GM13977 (cell line): ENCODE measurements at regions not wholly inside any gene's neighbourhood (a gene's known extent, or its start where the extent isn't known, plus 50 kb on each side); places are given as distances from the start of the nearest gene placed in this dataset.

Experiments
- DNase-seq: peaks from one replicate; pipeline ENCODE4 v3.0.0; 2012; ENCODE audit warnings: low spot score
- CTCF ChIP-seq: IDR thresholded peaks from 2 replicates; pipeline ENCODE4 v1.5.1; 2012; ENCODE audit warnings: mild to moderate bottlenecking, control low read depth; ENCODE audit not compliant: insufficient read depth; ENCODE audit errors: extremely low read depth, missing control alignments
- in situ Hi-C: fragments of 300-500 bp; cut with MboI; formaldehyde crosslinking; loops from one replicate; pipeline ENCODE4 v1.12.0; 2022; ENCODE audit warnings: low sequenced_read_pairs, low pct_unique_long_range_greater_than_20kb, mixed read lengths, inconsistent platforms; ENCODE audit not compliant: unreplicated experiment

DNA sequence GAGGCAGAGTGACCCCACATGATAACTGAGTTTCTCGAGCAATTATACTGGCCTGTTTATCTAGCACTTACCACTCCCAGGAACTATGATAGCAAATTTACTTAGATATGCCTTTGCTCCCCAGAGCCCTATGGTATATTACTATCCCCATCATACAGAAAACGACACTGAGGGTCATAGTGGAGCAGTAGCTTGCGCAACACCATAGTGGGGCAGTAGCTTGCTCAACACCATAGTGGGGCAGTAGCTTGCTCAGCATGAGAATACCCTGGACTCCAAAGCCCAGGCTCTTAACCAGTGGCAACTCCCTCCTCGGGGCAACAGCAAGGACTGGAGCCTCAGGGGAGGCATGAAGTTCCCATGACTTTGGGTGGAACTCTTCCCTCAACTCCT, 211.9 kb downstream of the NPHP4 start:
- no peak for DNase-seq
- in situ Hi-C loops, result no loop called here
- no peak for TF ChIP-seq CTCF

GRCh38 chr1:5779608-5780323, 212.5 kb downstream of the NPHP4 start:
- in situ Hi-C loops, result no loop called here
- no peak for TF ChIP-seq CTCF
- no peak for DNase-seq

DNA sequence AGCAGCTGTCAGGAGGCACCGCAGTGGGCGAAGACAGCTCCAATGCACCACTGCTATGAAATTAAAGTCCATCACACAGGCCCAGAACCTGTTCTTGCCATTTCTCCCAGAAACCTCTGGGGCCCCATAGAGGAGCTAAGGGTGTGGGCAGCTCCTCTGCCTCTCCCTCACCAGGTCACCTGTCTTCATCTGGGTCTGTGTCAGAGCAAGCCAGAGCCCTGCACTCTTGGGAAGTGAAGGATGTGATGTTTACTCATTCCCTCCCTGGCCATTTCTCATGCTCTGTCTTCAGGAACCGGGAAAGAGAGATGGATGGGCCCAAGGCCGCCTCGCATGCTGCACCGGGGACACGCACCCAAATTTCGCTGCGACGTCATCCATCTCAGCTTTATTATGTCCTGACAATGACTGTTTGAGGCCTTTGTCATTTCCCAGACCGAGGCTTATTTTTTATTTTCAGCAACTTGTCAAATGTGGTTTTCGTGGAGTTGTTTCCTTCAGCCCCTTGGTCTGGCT, 216.1 kb downstream of the NPHP4 start:
- TF ChIP-seq CTCF, result no peak
- no peak for DNase-seq
- in situ Hi-C loops, result no loop called here

GRCh38 chr1:5774019-5774418, 218.2 kb downstream of the NPHP4 start:
- DNase-seq, result no peak
- TF ChIP-seq CTCF, result no peak
- in situ Hi-C loops, result no loop called here

DNA sequence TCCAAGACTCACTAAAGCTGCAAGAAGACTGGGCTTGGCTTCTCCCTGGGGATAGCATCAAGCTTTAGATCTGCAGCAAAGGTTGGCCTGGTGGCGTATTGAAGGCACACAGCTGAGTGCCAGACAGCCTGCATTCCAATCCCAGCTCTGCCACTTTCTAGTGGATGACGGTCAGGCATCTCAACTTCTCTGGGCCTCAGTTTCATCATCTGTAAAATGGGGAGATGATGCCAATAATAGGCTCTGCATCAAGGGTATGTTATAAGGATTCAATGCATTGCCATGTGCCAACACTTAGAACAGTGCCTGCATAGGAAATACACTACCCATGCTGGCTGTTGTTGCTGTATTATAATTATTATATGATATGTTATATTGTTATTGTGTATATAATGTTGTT, 220.4 kb downstream of the NPHP4 start:
- in situ Hi-C loops, result no loop called here
- DNase-seq, result no peak
- TF ChIP-seq CTCF, result no peak

DNA sequence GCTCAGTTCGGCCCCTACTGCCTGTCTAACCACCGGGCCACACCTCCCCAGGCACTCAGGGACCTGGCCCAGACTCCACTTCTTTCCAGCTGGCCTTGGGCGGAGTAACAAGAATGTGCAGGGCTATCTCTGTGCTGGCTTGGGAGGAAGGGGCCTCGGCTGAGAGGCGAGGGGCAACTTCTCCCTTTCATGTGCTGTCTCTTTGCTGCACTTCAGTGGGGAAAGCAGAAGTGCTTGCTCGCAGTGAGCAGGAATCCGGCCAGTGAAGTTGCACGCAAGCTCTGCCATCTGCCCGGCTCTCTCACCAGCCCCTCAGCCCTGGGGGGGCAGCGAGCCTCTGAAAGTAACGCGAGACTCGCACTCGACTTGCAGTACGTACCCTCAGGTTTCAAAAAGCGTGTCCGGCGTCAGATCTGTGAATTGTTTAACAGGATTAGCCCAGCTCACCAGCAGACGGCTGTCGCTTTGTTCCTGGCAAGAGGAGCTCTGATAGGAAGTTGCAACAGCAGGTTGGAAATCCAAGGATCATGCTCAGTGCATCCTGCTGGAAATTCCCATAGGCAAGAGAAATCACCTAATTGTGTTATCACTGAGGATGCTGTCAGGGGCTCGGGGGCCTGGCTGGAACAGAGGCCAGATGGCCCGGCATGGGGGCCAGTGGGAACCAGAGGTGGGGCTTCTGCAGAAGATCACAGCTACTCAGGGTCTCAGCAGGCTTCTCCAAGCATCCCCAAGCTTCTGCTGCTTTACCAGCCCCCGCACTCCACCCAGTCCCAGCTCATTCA, 221.1 kb downstream of the NPHP4 start:
- in situ Hi-C loops, result no loop called here
- no peak for DNase-seq
- TF ChIP-seq CTCF, result no peak
